Pancreas (tissue), 10 donors: ENCODE measurements at regions not wholly inside any gene's neighbourhood (a gene's known extent, or its start where the extent isn't known, plus 50 kb on each side); places are given as distances from the start of the nearest gene placed in this dataset.

Source experiments
- ATAC-seq, 4 donors: fragments of 200-7000 bp; cut with Tn5 transposase; one replicate each; pipeline versions ENCODE4 v1.8.0 to v1.9.1; 2020; ENCODE audit warnings: mild to moderate bottlenecking in 4 of 4, moderate library complexity in 4 of 4
- DNase-seq, 6 donors: peaks; one replicate each; pipeline ENCODE4 v3.0.0-alpha.2; 2020
- FAIRE-seq: peaks from 2 replicates; lab custom pipeline; 2012; peaks lifted over from hg19 to GRCh38; lab: Jason Lieb, UNC
- H3K27ac ChIP-seq, 4 donors: fragments of 200-600 bp; sonication (generic); 1 replicate in 3 of 4; 2 replicates in 1 of 4; pipeline versions ENCODE4 v1.5.0 to v1.8.0; 2020
- H3K27me3 ChIP-seq, 4 donors: fragments of 200-600 bp; one replicate each; pipeline ENCODE4 v1.8.0; 2021
- H3K36me3 ChIP-seq, 3 donors: fragments of 200-600 bp; sonication (generic) in 1 of 3; one replicate each; pipeline versions ENCODE4 v1.5.0 to v1.8.0; 2020 to 2021
- H3K4me1 ChIP-seq, 3 donors: fragments of 200-600 bp; one replicate each; pipeline ENCODE4 v1.8.0; 2021
- H3K4me3 ChIP-seq, 4 donors: fragments of 200-600 bp; sonication (generic) in 2 of 4; one replicate each; pipeline versions ENCODE4 v1.5.0 to v1.8.0; 2020 to 2021
- H3K9me3 ChIP-seq, 4 donors: fragments of 200-600 bp; one replicate each; pipeline ENCODE4 v1.8.0; 2021
- WGBS, 2 donors: extraction: QIAGEN DNeasy Blood & Tissue Kit; methylation state at CpG; one replicate each; pipeline ENCODE4 v1.1.7; 2013; 5-methylcytosine and 5-hydroxymethylcytosine counted together
- intact Hi-C, 3 donors: fragments of 100-400 bp; cut with DNase I; formaldehyde crosslinking; loops; one replicate each; pipeline versions ENCODE4 v1.11.1 to v1.14.2; 2022
- TF ChIP-seq, protein P1 (sequence below), 4 donors: fragments of 200-600 bp; sonication (generic) in 3 of 4; IDR thresholded peaks; one replicate each; pipeline versions ENCODE4 v1.5.0 to v1.8.0; 2021; ENCODE audit warnings: antibody characterized with exemption in 4 of 4
- donor health status: healthy with polysubstance abuse.
- donor health status: DM: no; HTN: no; CAD: no; lungs with moderate emphysema.
- donor health status: DM: no; HTN: no; CAD: no.
- donor health status: control.
- donor health status: control.
- donor health status: Bipolar disorder and iron deficiency.
- donor health status: DM: yes; HTN: yes; CAD: no.
- donor health status: DM: no; HTN: no; CAD: no.
- donor health status: DM: no; HTN: no; CAD: no.
- donor health status: DM: yes; HTN: yes; CAD: no.

DNA sequence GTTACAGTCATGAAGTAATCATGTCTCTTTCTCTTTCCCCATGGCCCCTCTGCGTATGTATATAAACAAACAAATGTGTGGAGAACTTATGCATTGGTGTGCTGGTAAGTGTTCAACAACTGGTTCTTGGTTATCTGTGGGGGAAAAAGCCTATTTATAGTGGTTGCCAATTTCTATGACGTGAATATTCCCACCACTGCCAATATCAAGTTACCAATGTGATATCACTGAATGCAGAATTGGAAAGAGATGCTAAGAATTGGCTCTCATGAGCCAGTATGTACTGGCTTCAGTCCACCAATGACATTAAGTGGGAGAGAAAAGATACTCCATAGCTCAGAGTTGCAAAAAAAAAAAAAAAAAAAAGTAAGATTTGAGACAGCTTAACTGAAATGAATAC is 399.7 kb downstream of the REEP3 start:
- H3K4me1 ChIP-seq = peaks cover 0 to 4% (median 0%) of the 10 kb centered on the region in 3 donors
- no peak overlapping the region for H3K27ac ChIP-seq
- intact Hi-C loops = no loop called here
- H3K4me3 ChIP-seq = no peak overlapping the region
- ATAC-seq = no peak
- H3K27me3 ChIP-seq = no peaks in the 10 kb centered on the region
- TF ChIP-seq, protein P1, sequence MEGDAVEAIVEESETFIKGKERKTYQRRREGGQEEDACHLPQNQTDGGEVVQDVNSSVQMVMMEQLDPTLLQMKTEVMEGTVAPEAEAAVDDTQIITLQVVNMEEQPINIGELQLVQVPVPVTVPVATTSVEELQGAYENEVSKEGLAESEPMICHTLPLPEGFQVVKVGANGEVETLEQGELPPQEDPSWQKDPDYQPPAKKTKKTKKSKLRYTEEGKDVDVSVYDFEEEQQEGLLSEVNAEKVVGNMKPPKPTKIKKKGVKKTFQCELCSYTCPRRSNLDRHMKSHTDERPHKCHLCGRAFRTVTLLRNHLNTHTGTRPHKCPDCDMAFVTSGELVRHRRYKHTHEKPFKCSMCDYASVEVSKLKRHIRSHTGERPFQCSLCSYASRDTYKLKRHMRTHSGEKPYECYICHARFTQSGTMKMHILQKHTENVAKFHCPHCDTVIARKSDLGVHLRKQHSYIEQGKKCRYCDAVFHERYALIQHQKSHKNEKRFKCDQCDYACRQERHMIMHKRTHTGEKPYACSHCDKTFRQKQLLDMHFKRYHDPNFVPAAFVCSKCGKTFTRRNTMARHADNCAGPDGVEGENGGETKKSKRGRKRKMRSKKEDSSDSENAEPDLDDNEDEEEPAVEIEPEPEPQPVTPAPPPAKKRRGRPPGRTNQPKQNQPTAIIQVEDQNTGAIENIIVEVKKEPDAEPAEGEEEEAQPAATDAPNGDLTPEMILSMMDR (IDR thresholded peaks at IDR 0.05) = no peak
- no peak for FAIRE-seq
- no peaks in the 10 kb centered on the region for H3K36me3 ChIP-seq
- no peak for DNase-seq
- no peaks in the 10 kb centered on the region for H3K9me3 ChIP-seq
- 52 to 71% methylated on average over 2 of the region's 2 CpGs for WGBS, 2 donors

DNA sequence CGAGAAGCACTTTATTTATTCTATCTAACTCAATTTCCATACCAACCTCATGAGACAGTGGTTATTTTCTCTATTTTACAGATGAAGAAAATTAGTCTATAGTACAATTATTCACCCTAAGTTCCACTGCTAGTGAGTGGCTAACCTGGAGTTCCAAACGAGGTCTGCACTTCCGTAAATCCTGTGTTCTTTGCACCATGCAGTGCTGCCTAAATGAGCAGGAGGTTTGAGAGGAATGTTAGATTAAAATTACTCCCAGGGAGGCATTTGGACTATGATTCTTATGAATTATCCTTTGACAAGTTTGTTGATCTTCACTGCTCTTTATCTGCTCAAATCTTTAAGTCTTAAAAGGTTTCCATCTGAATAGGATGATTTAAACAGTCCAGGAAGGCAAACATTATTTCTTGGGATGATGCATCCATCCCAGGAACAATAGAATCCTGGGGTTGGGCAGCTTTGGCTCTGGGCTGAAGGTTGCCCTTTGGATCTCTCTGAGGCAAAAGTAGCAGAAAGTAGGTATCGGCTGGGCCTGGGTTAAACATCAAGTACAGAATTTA is 400.8 kb downstream of the REEP3 start:
- intact Hi-C loops = no loop called here
- FAIRE-seq (no peak), ATAC-seq (no peak)

DNA sequence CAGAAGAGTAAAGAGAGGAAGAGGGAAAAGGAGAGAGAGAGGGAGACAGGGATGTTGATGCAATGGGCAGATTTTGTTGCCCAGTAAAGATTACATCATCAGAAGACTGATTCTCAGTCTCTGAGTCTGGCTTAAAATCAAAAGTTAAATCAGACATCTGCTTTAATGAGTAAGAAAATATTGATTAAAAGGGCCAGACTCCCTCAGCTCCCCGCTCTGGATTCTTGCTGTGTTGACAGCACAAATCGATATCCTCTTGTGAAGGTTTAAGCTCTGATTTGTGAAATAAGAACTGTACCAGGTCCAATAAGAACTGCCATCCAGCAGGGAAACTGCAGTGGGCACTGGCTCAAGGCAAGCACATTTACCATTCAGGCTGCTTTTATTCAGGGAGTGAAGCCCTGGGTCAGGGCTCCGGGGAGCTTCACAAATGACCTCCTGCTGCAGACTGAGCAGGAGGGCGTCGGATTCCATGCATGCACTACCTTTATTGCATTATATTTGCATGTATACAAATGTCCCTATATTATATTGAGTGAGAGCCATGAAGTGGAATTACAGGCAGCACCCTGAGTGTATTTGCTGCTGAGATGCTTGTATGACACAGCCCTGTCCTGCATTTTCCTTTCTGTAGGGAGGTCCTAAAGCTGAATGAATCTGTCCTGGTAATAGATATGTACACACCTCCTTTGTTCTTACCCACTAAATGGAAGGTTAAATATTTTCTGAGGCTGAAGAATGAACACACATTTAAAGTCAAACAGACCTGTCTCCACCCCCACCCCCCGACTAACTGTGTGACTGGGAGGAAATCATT is 401.5 kb downstream of the REEP3 start:
- H3K27me3 ChIP-seq = no peaks in the 10 kb centered on the region
- H3K4me3 ChIP-seq = no peak overlapping the region
- FAIRE-seq (no peak), ATAC-seq (peak; percentile 56 to 86 (median 64)), DNase-seq (peak in 2 of 6 donors; percentile 5 to 37)
- intact Hi-C loops = no loop called here
- no peaks in the 10 kb centered on the region for H3K36me3 ChIP-seq
- H3K4me1 ChIP-seq = peaks cover 0 to 4% (median 0%) of the 10 kb centered on the region in 3 donors
- 10 to 12% methylated on average over 6 of the region's 6 CpGs for WGBS, 2 donors
- TF ChIP-seq, protein P1 (IDR thresholded peaks at IDR 0.05) = no peak
- no peaks in the 10 kb centered on the region for H3K9me3 ChIP-seq
- no peak overlapping the region for H3K27ac ChIP-seq

More for the DNA sequence above, 400.8 kb downstream of the REEP3 start:
- TF ChIP-seq, protein P1 (IDR thresholded peaks at IDR 0.05) = no peak
- Histone ChIP-seq H3K27ac (no peak overlapping the region), H3K36me3 (no peaks in the 10 kb centered on the region), H3K27me3 (no peaks in the 10 kb centered on the region), H3K4me1 (peaks cover 0 to 4% (median 0%) of the 10 kb centered on the region in 3 donors), H3K4me3 (no peak overlapping the region), H3K9me3 (no peaks in the 10 kb centered on the region)
- 46 to 49% methylated on average over 4 of the region's 4 CpGs for WGBS, 2 donors
- no peak for DNase-seq

DNA sequence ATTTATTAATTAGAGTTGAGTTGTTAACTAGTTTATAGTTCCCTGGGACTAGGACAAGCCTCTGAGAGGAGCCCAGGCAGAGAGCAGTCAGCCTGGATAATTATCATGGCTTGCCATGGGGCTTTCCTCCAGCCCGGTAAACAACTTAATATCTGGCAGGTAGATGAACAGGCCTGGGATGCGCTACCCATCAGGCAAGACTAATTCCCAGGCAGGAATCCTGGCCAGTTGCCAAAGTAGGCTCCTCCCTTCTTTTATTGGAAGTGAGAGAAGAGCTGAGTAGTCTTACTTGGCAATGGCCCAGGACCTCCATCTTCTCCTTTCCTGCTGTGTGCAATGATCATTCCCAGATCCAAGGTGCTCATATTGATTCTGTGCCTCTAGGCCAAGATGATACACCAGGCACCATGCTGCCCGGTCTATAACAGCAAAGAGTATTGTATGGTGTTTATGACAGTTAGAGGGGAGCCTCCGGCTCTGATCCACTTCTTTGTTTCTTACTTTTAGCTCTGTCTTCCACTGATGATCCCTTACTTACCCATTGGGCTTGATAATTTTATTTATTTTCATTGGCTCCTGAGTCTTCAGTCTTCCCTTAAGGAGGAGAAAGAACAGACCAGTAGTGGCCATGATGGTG is 408.7 kb downstream of the REEP3 start:
- intact Hi-C loops = no loop called here
- Histone ChIP-seq H3K36me3 (no peaks in the 10 kb centered on the region), H3K27ac (no peak overlapping the region), H3K27me3 (no peaks in the 10 kb centered on the region), H3K4me1 (no peaks in the 10 kb centered on the region), H3K9me3 (no peaks in the 10 kb centered on the region), H3K4me3 (no peak overlapping the region)
- DNase-seq (no peak), FAIRE-seq (no peak), ATAC-seq (no peak)
- TF ChIP-seq, protein P1 (IDR thresholded peaks at IDR 0.05) = no peak
- 70 to 75% methylated on average over 4 of the region's 4 CpGs for WGBS, 2 donors
